Peyer's patch (tissue), 4 donors: ENCODE measurements at regions not wholly inside any gene's neighbourhood (a gene's known extent, or its start where the extent isn't known, plus 50 kb on each side); places are given as distances from the start of the nearest gene placed in this dataset.

Experiments used
- CTCF ChIP-seq, 6 experiments: fragments of 450-650 bp in 4 of 6; fragments of 200-600 bp in 2 of 6; sonication (generic) in 1 of 6; IDR thresholded peaks; one replicate each; pipeline ENCODE4 v1.5.1; 2017 to 2019; ENCODE audit warnings: antibody characterized with exemption in 6 of 6, mild to moderate bottlenecking in 3 of 6, moderate library complexity in 1 of 6
- POLR2A ChIP-seq, 2 donors: fragments of 450-650 bp; IDR thresholded peaks; one replicate each; pipeline ENCODE4 v1.5.1; 2017; ENCODE audit warnings: antibody characterized with exemption in 2 of 2, mild to moderate bottlenecking in 2 of 2, moderate library complexity in 2 of 2

DNA sequence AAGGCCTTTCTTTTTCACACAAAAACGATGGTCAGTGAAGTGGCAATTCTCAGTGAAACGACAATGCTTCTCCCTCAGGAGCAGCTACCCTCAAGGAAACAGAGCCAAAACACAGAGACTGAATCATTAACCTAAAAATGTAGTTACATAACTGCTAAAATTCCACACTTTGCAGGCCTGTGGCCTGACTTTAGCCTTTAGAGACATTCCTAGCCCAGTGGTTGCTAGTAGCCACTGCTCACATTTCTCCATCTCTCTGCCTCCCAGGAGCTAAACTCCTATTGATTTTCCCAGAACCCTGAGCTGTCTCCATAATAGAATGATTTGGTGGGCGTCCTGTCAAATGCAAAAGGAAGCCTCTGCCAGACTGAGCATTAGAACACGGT, 630.1 kb upstream of the KCNMB2 start:
- no peak for TF ChIP-seq POLR2A (IDR thresholded peaks at IDR 0.05)
- no peak for TF ChIP-seq CTCF (IDR thresholded peaks at IDR 0.05)
